ENCODE measurements at regions not wholly inside any gene's neighbourhood (a gene's known extent, or its start where the extent isn't known, plus 50 kb on each side); places are given as distances from the start of the nearest gene placed in this dataset.

GRCh38 chr2:48213646-48214045 is 100.8 kb upstream of the FOXN2 start:
- TF ChIP-seq HDGF (IDR thresholded peaks at IDR 0.05; ENCODE audit: borderline replicate concordance) (no peak), ZNF384 (IDR thresholded peaks at IDR 0.05) (no peak), LEF1 (IDR thresholded peaks at IDR 0.05; ENCODE audit: borderline replicate concordance) (no peak), FOXM1 (IDR thresholded peaks at IDR 0.05; ENCODE audit: borderline replicate concordance) (no peak), NFRKB (IDR thresholded peaks at IDR 0.05) (no peak), FOXK2 (IDR thresholded peaks at IDR 0.05) (no peak), SUZ12 (IDR thresholded peaks at IDR 0.05) (no peak), FOXA1 (IDR thresholded peaks at IDR 0.05) (no peak), SP1 (IDR thresholded peaks at IDR 0.05) (no peak), CTBP1 (IDR thresholded peaks at IDR 0.05; ENCODE audit: borderline replicate concordance) (no peak), BHLHE40 (IDR thresholded peaks at IDR 0.05; ENCODE audit: borderline replicate concordance) (no peak)

All from HEK293T (cell line).